Choroid plexus epithelial cell (primary cell): ENCODE measurements at regions not wholly inside any gene's neighbourhood (a gene's known extent, or its start where the extent isn't known, plus 50 kb on each side); places are given as distances from the start of the nearest gene placed in this dataset.
"Not testable (repeated sequence)": the region's sequence is repeated elsewhere in the genome, so short reads cannot be mapped to it uniquely, and the experiment has no call there.

Experiments
- DNase-seq: peaks from one replicate; pipeline ENCODE4 v3.0.0-alpha.2; 2010; ENCODE audit warnings: low read depth
- H3K4me3 ChIP-seq: 2 replicates; pipeline ENCODE4 v1.5.1; 2011; ENCODE audit warnings: low read depth, mild to moderate bottlenecking, control low read depth, low read length, moderate library complexity
- CTCF ChIP-seq: conservative IDR thresholded peaks from 2 replicates; pipeline ENCODE4 v1.5.1; 2011; ENCODE audit warnings: low read depth, mild to moderate bottlenecking, control low read depth, inconsistent platforms, low read length, moderate library complexity

GRCh38 chr2:147607379-147607778, 237.4 kb upstream of the ACVR2A start:
- no peak for TF ChIP-seq CTCF
- DNase-seq: no peak
- H3K4me3 ChIP-seq: no peak overlapping the region

GRCh38 chr2:147603876-147604275, 241.0 kb upstream of the ACVR2A start:
- no peak overlapping the region for H3K4me3 ChIP-seq
- DNase-seq: no peak
- no peak for TF ChIP-seq CTCF

GRCh38 chr2:147603447-147603846, 241.4 kb upstream of the ACVR2A start:
- no peak for TF ChIP-seq CTCF
- no peak for DNase-seq
- no peak overlapping the region for H3K4me3 ChIP-seq

- no peak overlapping the region for H3K4me3 ChIP-seq
- no peak for DNase-seq
- TF ChIP-seq CTCF: no peak
Measured at GRCh38 chr2:147600646-147601045, 244.2 kb upstream of the ACVR2A start.

GRCh38 chr2:147600223-147600622, 244.6 kb upstream of the ACVR2A start:
- H3K4me3 ChIP-seq: no peak overlapping the region
- DNase-seq: no peak
- no peak for TF ChIP-seq CTCF

- DNase-seq: no peak
- H3K4me3 ChIP-seq: no peak overlapping the region
- TF ChIP-seq CTCF: no peak
Measured at GRCh38 chr2:147595200-147595599, 249.6 kb upstream of the ACVR2A start.

GRCh38 chr2:147594038-147594437, 250.8 kb upstream of the ACVR2A start:
- no peak for DNase-seq
- TF ChIP-seq CTCF: no peak
- H3K4me3 ChIP-seq: no peak overlapping the region

GRCh38 chr2:147592784-147593183, 252.0 kb upstream of the ACVR2A start:
- DNase-seq: not testable (repeated sequence)

More at GRCh38 chr2:147592784-147593183, 252.0 kb upstream of the ACVR2A start:
- not testable (repeated sequence) for H3K4me3 ChIP-seq
